K562 (cell line): ENCODE measurements at regions not wholly inside any gene's neighbourhood (a gene's known extent, or its start where the extent isn't known, plus 50 kb on each side); places are given as distances from the start of the nearest gene placed in this dataset.

Experiments used
- CHD7 ChIP-seq: fragments of 200-600 bp; sonication (generic); IDR thresholded peaks from one replicate; pipeline ENCODE4 v1.6.1; 2012; ENCODE audit warnings: mild to moderate bottlenecking, low read depth, low read length, inconsistent platforms
- GTF2F1 ChIP-seq: IDR thresholded peaks from 2 replicates; pipeline ENCODE4 v1.6.1; 2011; ENCODE audit warnings: low read depth, low read length, improper control_type of control experiment
- HDAC1 ChIP-seq, 2 experiments: fragments of 450-650 bp; IDR thresholded peaks; 2 replicates each; pipeline ENCODE4 v1.6.1; 2016 to 2017; ENCODE audit warnings: inconsistent platforms in 1 of 2, mild to moderate bottlenecking in 1 of 2, moderate library complexity in 1 of 2
- ILK ChIP-seq: fragments of 450-650 bp; IDR thresholded peaks from 2 replicates; pipeline ENCODE4 v1.6.1; 2016; ENCODE audit warnings: missing genetic modification characterization, low read depth, mild to moderate bottlenecking, missing compliant biosample characterization, moderate library complexity, borderline replicate concordance
- MYC ChIP-seq, 2 experiments: fragments of 250-450 bp in 1 of 2; sonication (Bioruptor Pico) in 1 of 2; IDR thresholded peaks; 2 replicates each; pipeline versions ENCODE4 v1.5.1 to v1.6.1; 2012 to 2021; ENCODE audit warnings: low read depth in 2 of 2, borderline replicate concordance in 1 of 2, improper control_type of control experiment in 1 of 2, low read length in 1 of 2, mild to moderate bottlenecking in 1 of 2, moderate library complexity in 1 of 2
- PKNOX1 ChIP-seq: fragments of 450-650 bp; IDR thresholded peaks from 2 replicates; pipeline ENCODE4 v1.6.1; 2016
- POLR2AphosphoS2 ChIP-seq: IDR thresholded peaks from 2 replicates; pipeline ENCODE4 v1.6.1; 2012; ENCODE audit warnings: low read length, improper control_type of control experiment
- POU5F1 ChIP-seq: fragments of 150-350 bp; IDR thresholded peaks from 2 replicates; pipeline ENCODE4 v1.6.1; 2014; ENCODE audit warnings: borderline replicate concordance, low read length, low read depth, mild to moderate bottlenecking; ENCODE audit not compliant: partially characterized antibody
- TOE1 ChIP-seq, 2 experiments: fragments of 450-650 bp in 1 of 2; sonication (generic) in 1 of 2; formaldehyde crosslinking in 1 of 2; IDR thresholded peaks; 2 replicates each; pipeline versions ENCODE4 v1.7.1 to v1.8.0; 2016 to 2022; ENCODE audit warnings: borderline replicate concordance in 2 of 2, mild to moderate bottlenecking in 2 of 2, antibody characterized with exemption in 1 of 2, inconsistent platforms in 1 of 2, low read depth in 1 of 2, missing genetic modification reagents in 1 of 2, moderate library complexity in 1 of 2
- ZFP30 ChIP-seq: fragments of 250-450 bp; sonication (Bioruptor Pico); IDR thresholded peaks from 2 replicates; pipeline ENCODE4 v1.8.0; 2022; ENCODE audit warnings: moderate library complexity, mild to moderate bottlenecking, inconsistent platforms, borderline replicate concordance
- TF ChIP-seq, protein P1 (sequence below): sonication (generic); formaldehyde crosslinking; IDR thresholded peaks from 2 replicates; pipeline ENCODE4 v1.8.0; 2022; ENCODE audit warnings: mild to moderate bottlenecking, low read depth, missing genetic modification reagents
- TF ChIP-seq, protein P2 (sequence below): fragments of 450-650 bp; IDR thresholded peaks from 2 replicates; pipeline ENCODE4 v1.6.1; 2016; ENCODE audit warnings: low read depth, mild to moderate bottlenecking, moderate library complexity

- TF ChIP-seq CHD7 (no peak), TOE1 (IDR thresholded peaks at IDR 0.05; ENCODE audit: borderline replicate concordance) (no peak), TOE1 (CRISPR knock-in tag; IDR thresholded peaks at IDR 0.05; ENCODE audit: borderline replicate concordance, low read depth) (no peak), ILK (tag) (no peak), PKNOX1 (peak; percentile 29), MYC (IDR thresholded peaks at IDR 0.05; ENCODE audit: low read depth, low read length) (0 out of 2 replicates have a peak, but pooled peaks have one; percentile 31), MYC (CRISPR knock-in tag; IDR thresholded peaks at IDR 0.05; ENCODE audit: borderline replicate concordance, low read depth) (no peak), HDAC1 (IDR thresholded peaks at IDR 0.05) (no peak), POLR2AphosphoS2 (no peak), GTF2F1 (no peak), POU5F1 (no peak), ZFP30 (CRISPR knock-in tag) (no peak)
- TF ChIP-seq, protein P1, sequence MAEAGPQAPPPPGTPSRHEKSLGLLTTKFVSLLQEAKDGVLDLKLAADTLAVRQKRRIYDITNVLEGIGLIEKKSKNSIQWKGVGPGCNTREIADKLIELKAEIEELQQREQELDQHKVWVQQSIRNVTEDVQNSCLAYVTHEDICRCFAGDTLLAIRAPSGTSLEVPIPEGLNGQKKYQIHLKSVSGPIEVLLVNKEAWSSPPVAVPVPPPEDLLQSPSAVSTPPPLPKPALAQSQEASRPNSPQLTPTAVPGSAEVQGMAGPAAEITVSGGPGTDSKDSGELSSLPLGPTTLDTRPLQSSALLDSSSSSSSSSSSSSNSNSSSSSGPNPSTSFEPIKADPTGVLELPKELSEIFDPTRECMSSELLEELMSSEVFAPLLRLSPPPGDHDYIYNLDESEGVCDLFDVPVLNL (CRISPR knock-in tag) = no peak
- TF ChIP-seq, protein P2, sequence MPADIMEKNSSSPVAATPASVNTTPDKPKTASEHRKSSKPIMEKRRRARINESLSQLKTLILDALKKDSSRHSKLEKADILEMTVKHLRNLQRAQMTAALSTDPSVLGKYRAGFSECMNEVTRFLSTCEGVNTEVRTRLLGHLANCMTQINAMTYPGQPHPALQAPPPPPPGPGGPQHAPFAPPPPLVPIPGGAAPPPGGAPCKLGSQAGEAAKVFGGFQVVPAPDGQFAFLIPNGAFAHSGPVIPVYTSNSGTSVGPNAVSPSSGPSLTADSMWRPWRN = no peak
Measured at GRCh38 chr2:204483608-204484081, 61.6 kb upstream of the PARD3B start (continued).
